Effector memory CD8-positive, alpha-beta T cell (primary cell): ENCODE measurements at regions not wholly inside any gene's neighbourhood (a gene's known extent, or its start where the extent isn't known, plus 50 kb on each side); places are given as distances from the start of the nearest gene placed in this dataset.

ENCODE experiments used
- ATAC-seq: fragments of 150-1000 bp; cut with Tn5 transposase; replicated peaks from 2 replicates; pipeline ENCODE4 v1.10.0; 2021; ENCODE audit warnings: mild to moderate bottlenecking, moderate library complexity
- DNase-seq, 3 experiments: peaks; one replicate each; pipeline ENCODE4 v3.0.0; 2021
- H3K27ac Mint-ChIP-seq, 2 donors: one replicate each; pipeline ENCODE4 v1.8.0; 2022; ENCODE audit warnings: mild to moderate bottlenecking in 2 of 2, mixed read lengths in 2 of 2, moderate library complexity in 2 of 2
- H3K27me3 Mint-ChIP-seq, 2 donors: one replicate each; pipeline ENCODE4 v1.8.0; 2022; ENCODE audit warnings: mixed read lengths in 2 of 2
- H3K36me3 Mint-ChIP-seq: one replicate; pipeline ENCODE4 v1.8.0; 2022; ENCODE audit warnings: mild to moderate bottlenecking, moderate library complexity, mixed read lengths; ENCODE audit not compliant: insufficient read depth
- H3K4me1 Mint-ChIP-seq, 2 donors: one replicate each; pipeline ENCODE4 v1.8.0; 2022; ENCODE audit warnings: low read depth in 2 of 2, mixed read lengths in 2 of 2
- H3K4me3 Mint-ChIP-seq, 2 donors: one replicate each; pipeline ENCODE4 v1.8.0; 2022; ENCODE audit warnings: mild to moderate bottlenecking in 2 of 2, mixed read lengths in 2 of 2, moderate library complexity in 2 of 2
- H3K9me3 Mint-ChIP-seq, 2 donors: one replicate each; pipeline ENCODE4 v1.8.0; 2022; ENCODE audit warnings: mixed read lengths in 2 of 2

DNA sequence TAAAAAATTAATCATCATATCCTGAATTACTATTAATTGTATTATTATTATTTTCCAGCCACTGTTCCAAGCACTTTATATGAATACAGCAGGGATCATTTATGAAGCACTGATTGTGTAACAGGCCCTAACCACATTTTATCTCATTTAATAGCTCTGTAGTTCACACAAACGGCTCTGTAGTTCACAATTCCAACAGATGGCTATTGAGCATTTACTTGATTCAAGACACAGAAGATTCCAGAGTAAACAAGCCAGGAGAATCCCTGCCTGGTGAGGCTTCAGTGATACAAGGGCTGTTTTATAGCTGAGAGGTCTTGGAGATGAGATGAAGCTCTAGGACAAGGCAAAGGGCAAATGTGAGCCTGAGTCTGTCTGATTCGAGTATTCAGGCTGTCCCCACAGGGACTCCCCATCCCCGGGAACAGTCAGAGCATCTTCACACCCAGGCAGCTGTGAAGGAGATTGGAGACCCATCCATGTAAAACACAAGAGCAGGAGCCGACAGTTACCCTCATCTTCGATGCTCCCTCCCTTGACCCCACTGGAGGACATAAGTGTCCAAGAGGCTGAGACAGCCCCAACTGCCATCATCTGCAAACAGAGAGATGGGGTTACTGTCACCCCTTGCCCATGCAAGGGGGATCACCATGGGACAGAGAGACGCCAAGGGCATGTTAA, 222.5 kb downstream of the MN1 start:
- H3K36me3 Mint-ChIP-seq = no peaks in the 10 kb centered on the region
- H3K27me3 Mint-ChIP-seq = peaks cover 28 to 53% of the 10 kb centered on the region in 2 donors
- no peaks in the 10 kb centered on the region for H3K9me3 Mint-ChIP-seq
- ATAC-seq = no peak
- no peak for DNase-seq
- H3K4me1 Mint-ChIP-seq = no peaks in the 10 kb centered on the region
- no peak overlapping the region for H3K27ac Mint-ChIP-seq
- H3K4me3 Mint-ChIP-seq = no peak overlapping the region

DNA sequence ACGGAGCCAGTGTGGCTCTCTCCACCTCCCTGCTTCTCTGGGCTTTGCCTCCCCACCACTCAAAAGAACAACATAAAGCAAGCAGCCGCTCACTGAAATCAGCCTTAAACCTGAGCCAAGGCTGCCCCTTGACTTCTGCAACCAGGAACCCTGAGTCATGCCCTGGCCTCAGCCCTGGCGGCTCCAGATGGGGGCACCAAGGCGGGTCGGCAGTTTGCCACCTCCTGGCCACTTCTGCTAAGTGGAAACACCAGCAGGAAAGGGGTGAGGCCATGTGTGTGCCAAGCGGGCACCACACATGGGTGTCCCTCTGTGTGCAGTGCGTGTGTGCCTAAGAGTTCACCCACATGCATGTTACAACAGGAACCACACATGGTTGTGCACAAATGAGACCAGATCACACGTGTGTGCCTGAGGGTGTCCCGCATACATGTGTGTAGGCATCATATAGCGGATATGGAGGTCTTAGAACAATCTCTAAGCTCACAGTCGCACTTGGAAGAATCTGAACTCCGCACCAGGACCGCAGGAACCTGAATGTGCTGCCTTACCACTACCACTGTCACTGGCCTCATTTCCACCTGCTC, 221.2 kb downstream of the MN1 start:
- ATAC-seq (no peak), DNase-seq (no peak)
- H3K4me1 Mint-ChIP-seq = no peaks in the 10 kb centered on the region
- H3K36me3 Mint-ChIP-seq = no peaks in the 10 kb centered on the region
- no peak overlapping the region for H3K4me3 Mint-ChIP-seq
- H3K9me3 Mint-ChIP-seq = no peaks in the 10 kb centered on the region
- H3K27me3 Mint-ChIP-seq = peaks cover 34 to 52% of the 10 kb centered on the region in 2 donors
- no peak overlapping the region for H3K27ac Mint-ChIP-seq

DNA sequence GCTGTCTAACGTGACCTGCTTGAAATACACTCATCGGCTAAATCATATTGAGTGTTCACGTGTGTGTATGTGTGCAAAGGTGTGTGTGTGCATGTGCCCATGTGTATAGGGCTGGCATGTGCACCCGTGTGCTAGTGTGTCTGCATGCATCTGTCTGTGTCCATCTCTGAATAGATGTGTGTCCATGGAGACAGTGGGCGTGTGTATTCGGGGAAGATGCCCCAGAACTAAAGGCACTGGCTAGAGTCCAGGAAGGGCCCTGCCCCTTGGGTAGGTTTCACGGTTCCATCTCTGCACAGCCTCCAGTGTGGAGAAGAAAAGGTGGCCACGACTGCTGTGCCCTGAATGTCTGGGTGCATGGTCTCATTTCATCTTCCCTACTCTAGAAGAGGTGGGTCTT, 220.3 kb downstream of the MN1 start:
- Mint-ChIP-seq H3K4me1 (no peaks in the 10 kb centered on the region), H3K36me3 (no peaks in the 10 kb centered on the region), H3K4me3 (no peak overlapping the region), H3K27ac (no peak overlapping the region), H3K27me3 (peaks cover 34 to 52% of the 10 kb centered on the region in 2 donors), H3K9me3 (no peaks in the 10 kb centered on the region)
- DNase-seq = no peak
- ATAC-seq = no peak

DNA sequence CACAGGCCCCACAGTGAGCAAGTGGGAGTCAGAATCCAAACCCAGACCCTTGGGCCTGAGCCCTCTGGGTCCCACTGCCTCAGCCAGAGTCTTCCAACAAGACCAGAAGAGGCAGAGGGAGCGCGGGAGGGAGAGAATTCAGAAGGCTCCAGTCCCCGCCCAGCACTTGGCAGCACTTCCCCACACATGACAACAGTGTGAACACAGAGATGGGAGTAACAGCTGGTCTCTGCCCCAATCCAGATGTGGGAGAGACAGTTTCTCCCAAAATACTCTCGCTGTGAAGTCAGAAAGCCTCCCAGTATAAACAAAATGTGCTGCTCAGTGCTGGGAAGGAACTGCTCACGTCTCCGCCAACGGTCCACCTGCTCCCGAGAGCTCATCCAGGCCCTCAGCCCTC, 219.9 kb downstream of the MN1 start:
- no peak for ATAC-seq
- H3K36me3 Mint-ChIP-seq = no peaks in the 10 kb centered on the region
- no peaks in the 10 kb centered on the region for H3K4me1 Mint-ChIP-seq
- H3K27me3 Mint-ChIP-seq = peaks cover 34 to 52% of the 10 kb centered on the region in 2 donors
- H3K9me3 Mint-ChIP-seq = no peaks in the 10 kb centered on the region
- no peak overlapping the region for H3K4me3 Mint-ChIP-seq
- no peak for DNase-seq
- H3K27ac Mint-ChIP-seq = no peak overlapping the region

DNA sequence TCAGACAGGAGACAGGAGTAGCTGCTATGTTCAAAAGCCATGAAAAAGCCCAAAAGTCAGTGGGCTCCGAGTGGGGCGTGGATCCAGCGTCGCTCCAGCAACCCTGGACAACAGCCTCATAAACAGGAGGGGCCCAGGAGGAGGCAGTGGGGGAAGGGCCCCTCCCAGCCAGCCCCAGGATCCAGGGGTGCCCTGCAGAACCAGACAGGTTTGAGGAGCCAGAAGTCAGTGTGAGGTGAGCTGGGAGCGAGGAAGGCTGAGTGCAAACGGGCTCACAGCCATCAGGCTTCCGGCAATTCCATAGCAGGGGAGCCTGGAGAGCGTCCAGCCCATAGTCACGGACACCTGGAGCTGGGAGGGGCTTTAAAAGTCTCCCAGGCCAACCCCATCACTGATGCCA, 217.7 kb downstream of the MN1 start:
- H3K27me3 Mint-ChIP-seq = peaks cover 34 to 52% of the 10 kb centered on the region in 2 donors
- H3K9me3 Mint-ChIP-seq = peaks cover under 1 to 3% of the 10 kb centered on the region in 2 donors
- ATAC-seq = no peak

DNA sequence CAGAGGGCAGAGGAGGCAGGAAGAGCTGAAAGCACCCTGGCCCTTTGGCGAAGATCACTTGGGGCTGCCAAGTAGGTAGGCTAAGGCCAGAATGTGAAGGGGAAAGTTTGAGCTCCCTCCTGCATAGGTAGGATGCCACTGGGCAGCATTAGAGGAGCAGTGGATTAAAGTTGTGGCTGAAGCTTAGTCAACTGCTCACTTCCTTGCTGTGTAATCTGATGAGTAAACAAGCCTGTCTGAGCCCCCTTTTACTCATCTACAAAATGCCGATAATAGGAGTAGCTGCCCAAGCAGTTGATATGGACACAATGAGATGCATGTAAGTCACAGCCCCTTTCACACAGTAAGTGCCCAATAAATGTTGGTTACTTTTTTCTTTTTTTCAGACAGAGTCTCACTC, 216.4 kb downstream of the MN1 start:
- Mint-ChIP-seq H3K27ac (no peak overlapping the region), H3K4me3 (no peak overlapping the region), H3K27me3 (peaks cover 28 to 39% of the 10 kb centered on the region in 2 donors), H3K4me1 (no peaks in the 10 kb centered on the region), H3K36me3 (no peaks in the 10 kb centered on the region), H3K9me3 (peaks cover 2 to 7% of the 10 kb centered on the region in 2 donors)
- no peak for ATAC-seq
- no peak for DNase-seq

More for the DNA sequence above, 217.7 kb downstream of the MN1 start:
- no peaks in the 10 kb centered on the region for H3K4me1 Mint-ChIP-seq
- no peak overlapping the region for H3K27ac Mint-ChIP-seq
- no peak for DNase-seq
- no peak overlapping the region for H3K4me3 Mint-ChIP-seq
- no peaks in the 10 kb centered on the region for H3K36me3 Mint-ChIP-seq

DNA sequence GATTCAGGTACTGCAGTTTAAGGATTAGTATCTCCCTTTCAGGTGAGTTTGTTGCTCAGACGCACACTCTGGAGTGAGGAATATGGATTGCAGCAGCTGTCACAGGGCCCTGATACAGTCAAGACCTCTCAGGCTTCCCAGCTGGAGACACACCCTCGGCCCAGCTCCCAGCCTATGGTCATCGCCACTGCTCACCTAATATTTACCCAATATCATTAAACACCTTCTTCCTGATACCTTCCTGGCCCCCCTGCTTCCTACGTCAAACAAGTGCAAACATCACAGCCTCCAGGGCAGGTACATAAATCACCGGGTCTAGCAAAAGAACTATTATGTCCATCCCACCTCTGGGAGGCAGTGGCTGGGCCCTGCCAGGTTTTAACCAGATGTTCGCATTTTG, 213.3 kb downstream of the MN1 start:
- H3K4me1 Mint-ChIP-seq = no peaks in the 10 kb centered on the region

DNA sequence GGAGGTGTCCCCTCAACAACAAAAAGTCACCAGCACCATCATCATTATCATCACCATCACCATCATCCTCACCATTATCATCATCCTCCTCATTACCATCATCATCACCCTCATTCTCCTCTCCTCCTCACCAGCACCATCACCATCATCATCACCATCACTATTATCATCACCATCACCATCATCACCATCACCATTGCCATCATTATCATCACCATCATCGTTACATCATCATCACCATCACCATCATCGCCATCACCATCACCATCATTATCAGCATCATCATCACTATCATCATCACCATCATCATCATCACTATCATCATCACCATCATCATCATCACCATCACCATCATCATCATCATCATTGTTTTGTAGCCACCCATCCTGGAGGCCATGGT, 212.6 kb downstream of the MN1 start:
- Mint-ChIP-seq H3K9me3 (peaks cover 2 to 7% of the 10 kb centered on the region in 2 donors), H3K27me3 (peaks cover 5 to 9% of the 10 kb centered on the region in 2 donors)
- no peak for DNase-seq

More for the DNA sequence above, 213.3 kb downstream of the MN1 start:
- Mint-ChIP-seq H3K27me3 (peaks cover 10 to 12% of the 10 kb centered on the region in 2 donors), H3K4me3 (no peak overlapping the region), H3K36me3 (no peaks in the 10 kb centered on the region), H3K9me3 (peaks cover 2 to 7% of the 10 kb centered on the region in 2 donors), H3K27ac (no peak overlapping the region)
- no peak for ATAC-seq
- no peak for DNase-seq

DNA sequence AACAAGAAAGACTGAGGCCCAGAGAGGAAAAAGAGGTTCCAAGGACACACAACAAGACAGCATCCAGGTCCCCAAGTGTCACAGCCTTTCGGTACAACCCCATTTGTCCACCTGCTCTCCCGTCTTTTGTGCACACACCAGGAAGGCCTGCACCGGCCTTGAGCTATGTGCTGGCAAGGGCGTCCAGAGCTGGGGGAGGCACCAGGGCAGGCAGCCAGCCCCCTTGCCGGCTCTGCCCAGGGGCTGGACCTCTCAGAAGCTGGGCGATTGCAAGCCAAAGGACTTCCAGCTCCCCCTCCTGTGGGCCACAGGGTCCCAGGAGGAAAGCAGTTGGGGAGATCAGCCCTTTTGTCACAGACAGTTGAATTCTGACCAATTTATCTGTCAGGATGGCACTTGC, 210.5 kb downstream of the MN1 start:
- H3K4me1 Mint-ChIP-seq = no peaks in the 10 kb centered on the region
- H3K36me3 Mint-ChIP-seq = no peaks in the 10 kb centered on the region
- DNase-seq (no peak), ATAC-seq (no peak)
- no peak overlapping the region for H3K27ac Mint-ChIP-seq
- H3K27me3 Mint-ChIP-seq = no peaks in the 10 kb centered on the region
- no peak overlapping the region for H3K4me3 Mint-ChIP-seq
- peaks cover 2 to 7% of the 10 kb centered on the region in 2 donors for H3K9me3 Mint-ChIP-seq

More for the DNA sequence above, 212.6 kb downstream of the MN1 start:
- no peak for ATAC-seq
- no peak overlapping the region for H3K27ac Mint-ChIP-seq
- H3K4me3 Mint-ChIP-seq = no peak overlapping the region
- H3K4me1 Mint-ChIP-seq = no peaks in the 10 kb centered on the region
- H3K36me3 Mint-ChIP-seq = no peaks in the 10 kb centered on the region

DNA sequence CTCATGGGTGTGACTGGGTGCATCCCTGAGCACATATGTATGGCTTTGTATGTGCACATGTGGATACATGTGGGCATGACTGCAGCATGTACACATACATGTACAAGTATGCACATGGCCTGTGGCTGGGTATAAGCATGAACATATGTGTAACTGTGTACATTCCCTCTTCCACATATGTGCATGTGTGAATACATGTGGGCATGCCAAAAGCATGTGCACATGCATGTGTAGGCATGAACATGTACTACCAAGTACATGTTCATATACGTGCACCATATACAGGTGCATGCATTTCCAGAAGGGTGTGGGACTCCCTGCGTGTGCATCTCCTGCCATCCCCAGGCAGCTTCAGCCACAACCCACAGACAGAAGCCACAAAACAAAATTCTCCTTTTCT, 208.2 kb downstream of the MN1 start:
- peaks cover 2 to 7% of the 10 kb centered on the region in 2 donors for H3K9me3 Mint-ChIP-seq
- ATAC-seq (no peak), DNase-seq (no peak)
- no peak overlapping the region for H3K27ac Mint-ChIP-seq
- H3K36me3 Mint-ChIP-seq = no peaks in the 10 kb centered on the region
- no peaks in the 10 kb centered on the region for H3K27me3 Mint-ChIP-seq
- H3K4me1 Mint-ChIP-seq = no peaks in the 10 kb centered on the region
- no peak overlapping the region for H3K4me3 Mint-ChIP-seq

DNA sequence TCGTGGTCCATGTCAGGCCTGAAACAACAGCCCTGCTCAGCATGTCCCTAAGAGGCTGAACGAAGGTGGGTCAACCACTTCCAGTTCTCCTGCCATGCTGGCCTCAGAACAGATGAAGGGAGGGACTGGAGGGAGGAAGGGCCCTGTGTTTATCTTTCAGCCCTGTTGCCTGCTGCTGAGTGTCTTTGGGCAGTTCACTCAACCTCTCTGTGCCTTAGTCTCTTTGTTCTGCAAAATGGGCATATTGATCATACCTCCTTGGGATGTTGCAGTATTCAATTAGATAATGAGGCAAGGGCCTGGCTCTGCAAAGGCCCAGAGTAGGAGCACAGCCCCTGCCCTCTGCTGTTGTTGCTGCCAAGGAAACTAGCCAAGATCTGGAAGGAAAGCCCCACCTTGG, 207.5 kb downstream of the MN1 start:
- H3K4me3 Mint-ChIP-seq = no peak overlapping the region
- no peaks in the 10 kb centered on the region for H3K4me1 Mint-ChIP-seq
- ATAC-seq (no peak), DNase-seq (no peak)
- no peak overlapping the region for H3K27ac Mint-ChIP-seq
- H3K27me3 Mint-ChIP-seq = no peaks in the 10 kb centered on the region
- no peaks in the 10 kb centered on the region for H3K36me3 Mint-ChIP-seq
- peaks cover 0 to 3% of the 10 kb centered on the region in 2 donors for H3K9me3 Mint-ChIP-seq

DNA sequence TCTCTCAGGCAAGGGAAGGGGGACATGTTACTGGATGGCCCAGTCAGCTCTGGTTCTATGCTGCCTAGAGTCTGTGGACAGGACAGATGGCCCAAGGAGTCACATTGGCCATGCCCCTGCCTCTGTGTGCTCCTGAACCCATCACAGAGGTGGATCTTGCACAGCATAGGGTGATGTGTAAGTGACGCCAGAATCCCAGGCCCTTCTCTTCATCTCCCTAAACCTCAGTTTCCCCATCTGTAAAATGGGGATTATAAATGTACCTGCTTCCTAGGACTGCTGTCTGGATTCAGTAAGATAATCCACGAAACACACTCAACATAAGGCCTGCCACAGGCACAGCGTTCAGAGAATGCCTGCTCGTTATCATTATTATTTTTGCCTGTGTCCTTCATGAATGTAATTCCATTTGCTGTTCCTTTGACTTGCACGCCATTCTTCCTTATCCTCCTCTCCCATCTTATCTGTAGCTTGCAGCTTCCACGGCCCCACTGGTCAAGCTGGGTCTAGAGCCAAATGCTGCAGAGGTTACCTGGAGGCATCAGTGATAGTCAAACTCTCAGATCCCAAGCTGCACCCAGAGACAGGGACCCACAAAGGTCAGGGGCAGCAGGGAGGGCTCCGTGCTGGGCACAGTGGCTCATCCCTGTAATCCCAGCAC, 207.0 kb downstream of the MN1 start:
- no peaks in the 10 kb centered on the region for H3K9me3 Mint-ChIP-seq
- no peaks in the 10 kb centered on the region for H3K4me1 Mint-ChIP-seq
- H3K27me3 Mint-ChIP-seq = no peaks in the 10 kb centered on the region
- H3K36me3 Mint-ChIP-seq = no peaks in the 10 kb centered on the region
- ATAC-seq = no peak
- H3K4me3 Mint-ChIP-seq = no peak overlapping the region
- DNase-seq = no peak
- H3K27ac Mint-ChIP-seq = no peak overlapping the region

DNA sequence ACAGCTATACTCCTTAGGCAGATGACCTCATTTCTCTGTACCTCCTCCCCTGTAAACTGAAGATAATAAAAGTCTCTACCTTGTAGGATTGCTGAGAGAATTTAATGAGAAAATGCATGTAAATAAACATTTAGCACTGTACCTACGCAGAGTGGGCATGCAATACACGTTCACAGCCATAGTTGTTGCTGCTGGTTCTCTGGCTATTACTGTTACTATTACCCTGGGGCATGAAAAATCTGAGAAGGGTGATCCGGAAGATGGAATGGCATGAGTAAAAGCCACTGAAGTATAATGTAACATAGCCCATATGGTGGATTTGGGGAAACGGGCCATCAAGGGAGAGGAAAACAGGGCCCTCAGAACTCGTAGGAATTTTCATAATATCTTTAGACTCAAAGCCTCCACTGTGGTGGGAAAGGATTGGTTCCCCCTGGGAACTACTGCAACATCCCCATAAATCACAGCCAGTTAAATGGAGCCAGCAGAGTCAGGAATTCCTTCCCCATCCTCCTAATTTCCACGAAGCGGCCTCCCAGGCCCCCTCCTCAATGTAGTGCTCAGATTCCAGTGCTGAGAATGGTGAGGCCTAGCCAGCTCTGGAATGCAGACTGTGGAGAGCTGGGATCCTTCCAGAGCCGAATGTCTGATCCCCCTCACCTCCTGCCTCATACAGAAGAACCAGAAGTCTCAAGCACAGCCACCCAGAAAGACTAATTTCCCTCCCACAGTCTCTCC, 205.3 kb downstream of the MN1 start:
- no peak for ATAC-seq
- Mint-ChIP-seq H3K36me3 (no peaks in the 10 kb centered on the region), H3K9me3 (no peaks in the 10 kb centered on the region), H3K27ac (no peak overlapping the region), H3K27me3 (no peaks in the 10 kb centered on the region), H3K4me3 (no peak overlapping the region), H3K4me1 (no peaks in the 10 kb centered on the region)
- no peak for DNase-seq
